Glutamatergic neuron (in vitro differentiated cells): ENCODE measurements at regions not wholly inside any gene's neighbourhood (a gene's known extent, or its start where the extent isn't known, plus 50 kb on each side); places are given as distances from the start of the nearest gene placed in this dataset.

Experiments used
- DNase-seq: peaks from one replicate; pipeline ENCODE4 v3.0.0; 2022
- H3K27ac Mint-ChIP-seq: one replicate; pipeline ENCODE4 v1.8.0; 2020; ENCODE audit warnings: mild to moderate bottlenecking, mixed read lengths, inconsistent platforms; ENCODE audit not compliant: unreplicated experiment
- H3K27me3 Mint-ChIP-seq: one replicate; pipeline ENCODE4 v1.8.0; 2020; ENCODE audit warnings: mild to moderate bottlenecking, moderate library complexity, mixed read lengths, inconsistent platforms; ENCODE audit not compliant: unreplicated experiment
- H3K36me3 Mint-ChIP-seq: one replicate; pipeline ENCODE4 v1.8.0; 2020; ENCODE audit warnings: mild to moderate bottlenecking, mixed read lengths, inconsistent platforms; ENCODE audit not compliant: unreplicated experiment
- H3K4me1 Mint-ChIP-seq: one replicate; pipeline ENCODE4 v1.8.0; 2020; ENCODE audit warnings: mild to moderate bottlenecking, low read depth, mixed read lengths, inconsistent platforms; ENCODE audit not compliant: unreplicated experiment
- H3K4me3 Mint-ChIP-seq: one replicate; pipeline ENCODE4 v1.8.0; 2020; ENCODE audit warnings: mild to moderate bottlenecking, mixed read lengths, inconsistent platforms; ENCODE audit not compliant: unreplicated experiment
- H3K9me3 Mint-ChIP-seq: one replicate; pipeline ENCODE4 v1.8.0; 2020; ENCODE audit warnings: mild to moderate bottlenecking, moderate library complexity, mixed read lengths, inconsistent platforms; ENCODE audit not compliant: unreplicated experiment
- TF ChIP-seq, protein P1 (sequence below): fragments of 200-600 bp; sonication (generic); IDR thresholded peaks from one replicate; pipeline ENCODE4 v1.5.0; 2021; ENCODE audit not compliant: partially characterized antibody, unreplicated experiment

DNA sequence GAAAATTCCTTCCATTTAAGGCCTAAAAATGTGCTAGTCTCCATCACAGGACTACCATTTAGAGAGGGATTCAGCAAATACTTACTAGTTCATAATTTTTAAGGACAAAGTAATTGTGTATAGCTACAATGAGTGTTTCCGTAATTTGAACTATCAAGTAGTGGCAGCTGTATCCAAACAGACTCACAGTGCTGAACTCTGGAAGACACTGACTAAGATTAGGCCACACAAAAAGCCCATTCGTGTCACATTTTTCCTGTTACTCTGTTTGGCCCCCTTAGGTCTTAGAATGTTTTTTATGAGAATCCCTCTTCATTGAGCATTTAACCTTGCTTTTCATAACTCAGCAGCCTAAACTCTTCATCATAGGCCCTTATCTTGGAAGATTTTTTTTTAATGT, 731.2 kb upstream of the PCDH9 start:
- TF ChIP-seq, protein P1, sequence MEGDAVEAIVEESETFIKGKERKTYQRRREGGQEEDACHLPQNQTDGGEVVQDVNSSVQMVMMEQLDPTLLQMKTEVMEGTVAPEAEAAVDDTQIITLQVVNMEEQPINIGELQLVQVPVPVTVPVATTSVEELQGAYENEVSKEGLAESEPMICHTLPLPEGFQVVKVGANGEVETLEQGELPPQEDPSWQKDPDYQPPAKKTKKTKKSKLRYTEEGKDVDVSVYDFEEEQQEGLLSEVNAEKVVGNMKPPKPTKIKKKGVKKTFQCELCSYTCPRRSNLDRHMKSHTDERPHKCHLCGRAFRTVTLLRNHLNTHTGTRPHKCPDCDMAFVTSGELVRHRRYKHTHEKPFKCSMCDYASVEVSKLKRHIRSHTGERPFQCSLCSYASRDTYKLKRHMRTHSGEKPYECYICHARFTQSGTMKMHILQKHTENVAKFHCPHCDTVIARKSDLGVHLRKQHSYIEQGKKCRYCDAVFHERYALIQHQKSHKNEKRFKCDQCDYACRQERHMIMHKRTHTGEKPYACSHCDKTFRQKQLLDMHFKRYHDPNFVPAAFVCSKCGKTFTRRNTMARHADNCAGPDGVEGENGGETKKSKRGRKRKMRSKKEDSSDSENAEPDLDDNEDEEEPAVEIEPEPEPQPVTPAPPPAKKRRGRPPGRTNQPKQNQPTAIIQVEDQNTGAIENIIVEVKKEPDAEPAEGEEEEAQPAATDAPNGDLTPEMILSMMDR = no peak
- H3K9me3 Mint-ChIP-seq = no peaks in the 10 kb centered on the region
- H3K27me3 Mint-ChIP-seq = no peaks in the 10 kb centered on the region
- no peaks in the 10 kb centered on the region for H3K4me1 Mint-ChIP-seq
- H3K4me3 Mint-ChIP-seq = no peak overlapping the region
- no peak for DNase-seq
- no peaks in the 10 kb centered on the region for H3K36me3 Mint-ChIP-seq
- H3K27ac Mint-ChIP-seq = no peak overlapping the region

DNA sequence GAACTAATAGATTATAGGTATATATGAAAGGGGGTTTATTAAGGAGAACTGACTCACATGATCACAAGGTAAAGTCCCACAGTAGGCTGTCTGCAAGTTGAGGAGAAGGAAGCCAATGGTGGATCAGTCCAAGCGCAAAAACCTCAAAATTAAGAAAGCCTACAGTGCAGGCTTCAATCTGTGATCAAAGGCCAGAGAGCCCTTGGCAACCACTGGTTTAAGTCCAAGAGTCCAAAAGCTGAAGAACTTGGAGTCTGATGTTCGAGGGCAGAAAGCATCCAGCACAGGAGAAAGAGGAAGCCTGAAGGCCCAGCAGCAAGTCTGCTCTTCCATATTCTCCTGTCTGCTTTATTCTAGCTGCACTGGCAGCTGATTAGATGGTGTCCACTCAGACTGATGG, 721.3 kb upstream of the PCDH9 start:
- no peaks in the 10 kb centered on the region for H3K4me1 Mint-ChIP-seq
- H3K4me3 Mint-ChIP-seq = no peak overlapping the region
- no peak for DNase-seq
- no peaks in the 10 kb centered on the region for H3K9me3 Mint-ChIP-seq
- TF ChIP-seq, protein P1 = no peak
- H3K36me3 Mint-ChIP-seq = no peaks in the 10 kb centered on the region
- H3K27me3 Mint-ChIP-seq = no peaks in the 10 kb centered on the region
- no peak overlapping the region for H3K27ac Mint-ChIP-seq

DNA sequence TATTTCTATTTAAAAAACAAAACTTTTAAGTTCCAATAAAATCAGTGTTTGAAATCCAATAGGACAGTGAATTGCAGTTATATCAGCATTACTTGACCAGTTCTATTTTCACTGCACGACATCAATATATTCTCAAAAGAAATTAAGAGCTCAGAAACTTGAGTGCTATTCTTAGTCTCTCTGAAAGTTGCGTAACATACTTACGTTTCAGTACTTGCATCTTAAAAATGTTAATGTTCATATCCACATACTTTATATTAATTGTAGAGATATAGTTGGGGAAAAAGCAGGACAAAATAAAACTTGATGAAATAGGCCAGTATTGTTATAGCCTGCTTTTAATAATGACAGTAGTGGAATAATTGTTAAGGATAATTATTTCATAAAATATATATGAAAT, 720.5 kb upstream of the PCDH9 start:
- no peak for DNase-seq
- TF ChIP-seq, protein P1 = no peak
- Mint-ChIP-seq H3K27me3 (no peaks in the 10 kb centered on the region), H3K27ac (no peak overlapping the region), H3K4me1 (no peaks in the 10 kb centered on the region), H3K4me3 (no peak overlapping the region), H3K36me3 (no peaks in the 10 kb centered on the region), H3K9me3 (no peaks in the 10 kb centered on the region)

DNA sequence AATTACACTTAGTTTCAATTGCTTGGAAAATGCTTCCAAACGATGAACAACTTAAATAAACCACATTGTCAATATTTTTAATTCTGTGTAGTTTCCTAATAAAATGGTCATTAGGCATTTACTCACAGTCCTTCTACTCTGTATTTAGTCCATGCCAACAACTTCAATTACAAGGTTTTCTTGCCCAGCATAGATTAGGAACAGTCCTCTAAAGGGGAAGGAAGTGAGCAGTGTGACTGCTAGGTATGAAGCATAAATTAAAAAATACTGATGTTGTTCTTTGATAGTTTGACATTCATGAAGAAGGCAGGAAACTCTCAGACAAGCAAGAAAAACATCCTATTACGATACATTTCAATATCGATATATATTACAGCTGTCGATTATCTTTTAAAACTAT, 716.0 kb upstream of the PCDH9 start:
- Mint-ChIP-seq H3K4me1 (peaks cover 2% of the 10 kb centered on the region), H3K4me3 (no peak overlapping the region), H3K36me3 (no peaks in the 10 kb centered on the region), H3K27ac (no peak overlapping the region), H3K9me3 (no peaks in the 10 kb centered on the region), H3K27me3 (no peaks in the 10 kb centered on the region)
- TF ChIP-seq, protein P1 = no peak
- DNase-seq = no peak

DNA sequence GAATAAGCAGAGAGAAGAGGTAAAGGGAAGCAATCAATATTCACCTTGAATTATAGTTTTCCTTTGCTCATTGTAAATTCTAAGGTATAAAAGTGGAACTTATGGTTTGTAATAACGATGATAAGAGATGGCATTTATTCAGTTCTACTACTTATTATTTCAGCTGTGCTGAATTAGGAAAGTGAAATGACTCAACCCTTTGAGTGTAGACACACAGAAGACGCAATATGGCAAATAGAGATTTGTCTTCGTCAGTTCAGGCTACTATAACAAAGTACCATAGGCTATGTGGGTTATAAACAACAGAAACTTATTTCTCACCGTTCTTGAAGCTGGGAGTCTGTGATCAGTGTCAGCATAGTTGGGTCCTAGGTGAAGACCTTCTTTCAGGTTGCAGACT, 713.0 kb upstream of the PCDH9 start:
- TF ChIP-seq, protein P1 = no peak
- H3K27ac Mint-ChIP-seq = peak overlapping the region; percentile 11
- no peak overlapping the region for H3K4me3 Mint-ChIP-seq
- peaks cover 2% of the 10 kb centered on the region for H3K4me1 Mint-ChIP-seq
- DNase-seq = no peak
- no peaks in the 10 kb centered on the region for H3K27me3 Mint-ChIP-seq
- no peaks in the 10 kb centered on the region for H3K9me3 Mint-ChIP-seq
- no peaks in the 10 kb centered on the region for H3K36me3 Mint-ChIP-seq
